Astrocyte (in vitro differentiated cells and primary cell): ENCODE measurements at regions not wholly inside any gene's neighbourhood (a gene's known extent, or its start where the extent isn't known, plus 50 kb on each side); places are given as distances from the start of the nearest gene placed in this dataset.

Experiments
- DNase-seq: peaks from one replicate; pipeline ENCODE4 v3.0.0-alpha.2; 2010; ENCODE audit warnings: low read depth
- FAIRE-seq: peaks from 2 replicates; lab custom pipeline; 2011; peaks lifted over from hg19 to GRCh38; lab: Jason Lieb, UNC
- H2AFZ ChIP-seq: 2 replicates; pipeline ENCODE4 v1.6.0; 2012; ENCODE audit warnings: low read depth, low read length, inconsistent platforms
- H3K27ac ChIP-seq: 2 replicates; pipeline ENCODE4 v1.5.1; 2011; ENCODE audit warnings: low read depth, low read length, inconsistent platforms
- H3K27me3 ChIP-seq: 2 replicates; pipeline ENCODE4 v1.6.0; 2011; ENCODE audit warnings: low read length, inconsistent platforms; ENCODE audit not compliant: insufficient read depth
- H3K36me3 ChIP-seq: 2 replicates; pipeline ENCODE4 v1.5.1; 2011; ENCODE audit warnings: low read length, inconsistent platforms; ENCODE audit not compliant: insufficient read depth
- H3K4me1 ChIP-seq: 2 replicates; pipeline ENCODE4 v1.5.1; 2011; ENCODE audit warnings: low read length, inconsistent platforms; ENCODE audit not compliant: insufficient read depth
- H3K4me2 ChIP-seq: 2 replicates; pipeline ENCODE4 v1.6.0; 2012; ENCODE audit warnings: low read length, inconsistent platforms
- H3K4me3 ChIP-seq: 2 replicates; pipeline ENCODE4 v1.5.1; 2011; ENCODE audit warnings: low read depth, mild to moderate bottlenecking, low read length, inconsistent platforms; ENCODE audit not compliant: insufficient read depth
- H3K79me2 ChIP-seq: 2 replicates; pipeline ENCODE4 v1.6.0; 2012; ENCODE audit warnings: mild to moderate bottlenecking, low read length, inconsistent platforms; ENCODE audit not compliant: insufficient read depth
- H3K9ac ChIP-seq: 2 replicates; pipeline ENCODE4 v1.6.0; 2012; ENCODE audit warnings: mild to moderate bottlenecking, low read length, inconsistent platforms
- H3K9me3 ChIP-seq: 2 replicates; pipeline ENCODE4 v1.5.1; 2012; ENCODE audit warnings: low read depth, mild to moderate bottlenecking, low read length, inconsistent platforms; ENCODE audit not compliant: insufficient read depth
- H4K20me1 ChIP-seq: 2 replicates; pipeline ENCODE4 v1.6.0; 2012; ENCODE audit warnings: low read length, inconsistent platforms; ENCODE audit not compliant: insufficient read depth
- H3K27ac Mint-ChIP-seq: one replicate; pipeline ENCODE4 v1.8.0; 2021; ENCODE audit warnings: mild to moderate bottlenecking, mixed read lengths; ENCODE audit not compliant: unreplicated experiment
- H3K27me3 Mint-ChIP-seq: one replicate; pipeline ENCODE4 v1.8.0; 2021; ENCODE audit warnings: low read depth, mixed read lengths; ENCODE audit not compliant: unreplicated experiment
- H3K36me3 Mint-ChIP-seq: one replicate; pipeline ENCODE4 v1.8.0; 2021; ENCODE audit warnings: low read depth, mixed read lengths; ENCODE audit not compliant: unreplicated experiment
- H3K4me1 Mint-ChIP-seq: one replicate; pipeline ENCODE4 v1.8.0; 2021; ENCODE audit warnings: low read depth, mixed read lengths; ENCODE audit not compliant: unreplicated experiment
- H3K4me3 Mint-ChIP-seq: one replicate; pipeline ENCODE4 v1.8.0; 2021; ENCODE audit warnings: mild to moderate bottlenecking, moderate library complexity, mixed read lengths; ENCODE audit not compliant: unreplicated experiment
- H3K9me3 Mint-ChIP-seq: one replicate; pipeline ENCODE4 v1.8.0; 2021; ENCODE audit warnings: mild to moderate bottlenecking, mixed read lengths; ENCODE audit not compliant: unreplicated experiment
- EZH2 ChIP-seq: IDR thresholded peaks from 2 replicates; pipeline ENCODE4 v1.6.1; 2012; ENCODE audit warnings: mild to moderate bottlenecking, low read length, inconsistent platforms; ENCODE audit not compliant: insufficient read depth
- TF ChIP-seq, protein P1 (sequence below): IDR thresholded peaks from 2 replicates; pipeline ENCODE4 v1.5.1; 2011; ENCODE audit warnings: low read depth, mild to moderate bottlenecking, inconsistent platforms, low read length, moderate library complexity; ENCODE audit not compliant: insufficient read depth

DNA sequence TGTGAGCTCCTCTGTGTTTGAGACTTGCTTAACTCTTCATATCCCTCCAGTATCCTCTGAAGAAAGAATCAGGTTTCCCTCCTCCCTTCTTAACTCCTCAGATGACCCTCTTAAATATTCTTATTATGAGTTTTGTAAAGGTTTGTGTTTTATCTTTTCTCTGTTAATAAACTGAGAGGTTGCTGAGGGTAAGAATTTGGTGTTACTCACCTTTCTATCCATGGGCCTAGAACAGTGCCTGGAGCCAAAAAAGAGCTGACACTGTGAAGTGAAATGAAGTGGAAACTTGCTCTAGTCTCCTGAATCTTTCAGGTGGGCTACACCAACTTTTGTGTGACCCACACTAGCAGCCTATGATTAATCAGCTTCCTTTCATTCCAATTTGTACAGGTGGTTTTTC is 208.4 kb downstream of the CSNK1G3 start:
- Mint-ChIP-seq H3K36me3 (peaks cover 3% of the 10 kb centered on the region), H3K4me1 (peaks cover 38% of the 10 kb centered on the region), H3K9me3 (peaks cover 7% of the 10 kb centered on the region), H3K27ac (peak overlapping the region; percentile 65), H3K4me3 (no peak overlapping the region), H3K27me3 (no peaks in the 10 kb centered on the region)
- Histone ChIP-seq H3K4me3 (no peak overlapping the region), H3K27ac (no peak overlapping the region), H3K9ac (no peak overlapping the region), H3K79me2 (no peaks in the 10 kb centered on the region), H3K4me2 (no peak overlapping the region), H3K4me1 (no peaks in the 10 kb centered on the region), H2AFZ (no peak overlapping the region), H3K36me3 (no peaks in the 10 kb centered on the region), H3K9me3 (no peaks in the 10 kb centered on the region), H3K27me3 (no peaks in the 10 kb centered on the region), H4K20me1 (no peaks in the 10 kb centered on the region)
- no peak for DNase-seq
- FAIRE-seq = no peak
- TF ChIP-seq EZH2 = no peak
- TF ChIP-seq, protein P1, sequence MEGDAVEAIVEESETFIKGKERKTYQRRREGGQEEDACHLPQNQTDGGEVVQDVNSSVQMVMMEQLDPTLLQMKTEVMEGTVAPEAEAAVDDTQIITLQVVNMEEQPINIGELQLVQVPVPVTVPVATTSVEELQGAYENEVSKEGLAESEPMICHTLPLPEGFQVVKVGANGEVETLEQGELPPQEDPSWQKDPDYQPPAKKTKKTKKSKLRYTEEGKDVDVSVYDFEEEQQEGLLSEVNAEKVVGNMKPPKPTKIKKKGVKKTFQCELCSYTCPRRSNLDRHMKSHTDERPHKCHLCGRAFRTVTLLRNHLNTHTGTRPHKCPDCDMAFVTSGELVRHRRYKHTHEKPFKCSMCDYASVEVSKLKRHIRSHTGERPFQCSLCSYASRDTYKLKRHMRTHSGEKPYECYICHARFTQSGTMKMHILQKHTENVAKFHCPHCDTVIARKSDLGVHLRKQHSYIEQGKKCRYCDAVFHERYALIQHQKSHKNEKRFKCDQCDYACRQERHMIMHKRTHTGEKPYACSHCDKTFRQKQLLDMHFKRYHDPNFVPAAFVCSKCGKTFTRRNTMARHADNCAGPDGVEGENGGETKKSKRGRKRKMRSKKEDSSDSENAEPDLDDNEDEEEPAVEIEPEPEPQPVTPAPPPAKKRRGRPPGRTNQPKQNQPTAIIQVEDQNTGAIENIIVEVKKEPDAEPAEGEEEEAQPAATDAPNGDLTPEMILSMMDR = no peak

DNA sequence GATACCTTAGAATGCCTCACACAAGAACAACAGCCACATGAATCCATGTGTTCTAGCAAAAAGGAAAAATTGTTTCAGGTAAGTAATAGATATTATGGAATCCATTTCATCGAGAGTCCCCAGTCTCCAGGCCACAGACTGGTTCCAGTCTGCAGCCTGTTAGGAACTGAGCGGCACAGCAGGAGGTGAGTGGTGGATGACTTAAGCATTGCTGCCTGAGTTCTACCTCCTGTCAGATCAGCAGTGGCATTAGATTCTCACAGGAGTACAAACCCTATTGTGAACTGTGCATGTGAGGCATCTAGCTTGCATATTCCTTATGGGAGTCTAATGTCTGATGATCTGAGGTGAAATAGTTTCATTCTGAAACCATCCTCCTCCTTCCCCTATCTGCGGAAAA is 207.0 kb downstream of the CSNK1G3 start:
- peaks cover 7% of the 10 kb centered on the region for H3K9me3 Mint-ChIP-seq
- H3K36me3 Mint-ChIP-seq = peaks cover 3% of the 10 kb centered on the region
- Histone ChIP-seq H3K27ac (no peak overlapping the region), H2AFZ (no peak overlapping the region), H3K79me2 (no peaks in the 10 kb centered on the region), H4K20me1 (no peaks in the 10 kb centered on the region), H3K9me3 (no peaks in the 10 kb centered on the region), H3K36me3 (no peaks in the 10 kb centered on the region), H3K27me3 (no peaks in the 10 kb centered on the region), H3K9ac (no peak overlapping the region), H3K4me1 (no peaks in the 10 kb centered on the region), H3K4me2 (no peak overlapping the region), H3K4me3 (no peak overlapping the region)
- H3K4me1 Mint-ChIP-seq = peaks cover 38% of the 10 kb centered on the region
- DNase-seq (no peak), FAIRE-seq (peak; percentile 73)
- no peak for TF ChIP-seq EZH2
- TF ChIP-seq, protein P1 = no peak
- no peaks in the 10 kb centered on the region for H3K27me3 Mint-ChIP-seq
- H3K27ac Mint-ChIP-seq = peak overlapping the region; percentile 88
- H3K4me3 Mint-ChIP-seq = no peak overlapping the region

DNA sequence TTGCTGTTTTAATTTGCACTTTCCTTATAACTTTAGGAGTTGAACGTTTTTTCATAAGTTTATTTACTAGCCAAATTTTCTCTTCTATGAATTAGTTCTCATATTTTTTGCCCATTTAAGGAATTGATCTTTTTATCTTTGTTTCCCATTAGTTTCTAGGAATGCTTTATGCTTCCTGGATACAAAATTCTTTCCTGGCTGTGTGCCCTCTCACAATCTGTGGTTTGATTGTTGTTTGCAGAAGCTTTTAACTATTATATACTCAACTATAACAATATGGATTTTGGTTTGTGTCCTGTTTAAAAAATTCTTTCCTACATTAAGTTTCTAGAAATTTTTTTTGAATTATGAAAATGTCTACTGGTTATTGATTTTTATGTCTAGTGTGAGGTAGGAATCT is 206.3 kb downstream of the CSNK1G3 start:
- H3K27ac ChIP-seq = no peak overlapping the region
- FAIRE-seq (no peak), DNase-seq (no peak)
- H3K4me3 Mint-ChIP-seq = no peak overlapping the region
- peaks cover 3% of the 10 kb centered on the region for H3K36me3 Mint-ChIP-seq
- no peak overlapping the region for H2AFZ ChIP-seq
- no peaks in the 10 kb centered on the region for H3K27me3 Mint-ChIP-seq
- H3K79me2 ChIP-seq = no peaks in the 10 kb centered on the region
- H3K4me1 Mint-ChIP-seq = peaks cover 38% of the 10 kb centered on the region
- H3K27ac Mint-ChIP-seq = peak overlapping the region; percentile 29
- no peak overlapping the region for H3K9ac ChIP-seq
- H3K4me2 ChIP-seq = no peak overlapping the region
- H3K36me3 ChIP-seq = no peaks in the 10 kb centered on the region
- no peak for TF ChIP-seq EZH2
- TF ChIP-seq, protein P1 = no peak
- no peaks in the 10 kb centered on the region for H4K20me1 ChIP-seq
- peaks cover 9% of the 10 kb centered on the region for H3K9me3 Mint-ChIP-seq
- no peaks in the 10 kb centered on the region for H3K9me3 ChIP-seq
- no peaks in the 10 kb centered on the region for H3K4me1 ChIP-seq
- no peaks in the 10 kb centered on the region for H3K27me3 ChIP-seq
- no peak overlapping the region for H3K4me3 ChIP-seq
